ENCODE measurements at regions not wholly inside any gene's neighbourhood (a gene's known extent, or its start where the extent isn't known, plus 50 kb on each side); places are given as distances from the start of the nearest gene placed in this dataset.

- WGBS = 93% methylated on average over 11 of the region's 11 CpGs
- Histone ChIP-seq H3K4me1 (ENCODE audit: control insufficient read depth, insufficient read depth, low read length) (no peaks in the 10 kb centered on the region), H3K27me3 (ENCODE audit: control insufficient read depth, insufficient read depth) (no peaks in the 10 kb centered on the region), H3K27ac (ENCODE audit: low read length) (no peak overlapping the region), H3K9me3 (ENCODE audit: control insufficient read depth, low read length) (no peaks in the 10 kb centered on the region), H3K4me3 (ENCODE audit: low read length) (no peak overlapping the region)
- intact Hi-C loops (cut with DNase I) = no loop called here
- DNase-seq (no peak), ATAC-seq (no peak)
Observed at GRCh38 chr16:49081086-49081485, 200.6 kb downstream of the CBLN1 start.

GRCh38 chr16:49078571-49078970 is 203.1 kb downstream of the CBLN1 start:
- no peaks in the 10 kb centered on the region for H3K9me3 ChIP-seq (ENCODE audit: control insufficient read depth, low read length)
- no peak overlapping the region for H3K27ac ChIP-seq (ENCODE audit: low read length)
- H3K27me3 ChIP-seq (ENCODE audit: control insufficient read depth, insufficient read depth) = no peaks in the 10 kb centered on the region
- 81% methylated on average over 7 of the region's 7 CpGs for WGBS
- DNase-seq = no peak
- no peaks in the 10 kb centered on the region for H3K4me1 ChIP-seq (ENCODE audit: control insufficient read depth, insufficient read depth, low read length)
- intact Hi-C loops (cut with DNase I) = no loop called here
- ATAC-seq = no peak
- H3K4me3 ChIP-seq (ENCODE audit: low read length) = no peak overlapping the region

- ATAC-seq (no peak), DNase-seq (no peak)
- intact Hi-C loops (cut with DNase I) = no loop called here
- no peaks in the 10 kb centered on the region for H3K9me3 ChIP-seq (ENCODE audit: control insufficient read depth, low read length)
- 95% methylated on average over 1 of the region's 1 CpG for WGBS
- no peaks in the 10 kb centered on the region for H3K4me1 ChIP-seq (ENCODE audit: control insufficient read depth, insufficient read depth, low read length)
- H3K27me3 ChIP-seq (ENCODE audit: control insufficient read depth, insufficient read depth) = no peaks in the 10 kb centered on the region
- no peak overlapping the region for H3K27ac ChIP-seq (ENCODE audit: low read length)
- no peak overlapping the region for H3K4me3 ChIP-seq (ENCODE audit: low read length)
Observed at GRCh38 chr16:49078104-49078503, 203.5 kb downstream of the CBLN1 start.

GRCh38 chr16:49075709-49076108 is 205.9 kb downstream of the CBLN1 start:
- Histone ChIP-seq H3K4me3 (ENCODE audit: low read length) (no peak overlapping the region), H3K4me1 (ENCODE audit: control insufficient read depth, insufficient read depth, low read length) (no peaks in the 10 kb centered on the region), H3K27ac (ENCODE audit: low read length) (no peak overlapping the region), H3K27me3 (ENCODE audit: control insufficient read depth, insufficient read depth) (no peaks in the 10 kb centered on the region), H3K9me3 (ENCODE audit: control insufficient read depth, low read length) (no peaks in the 10 kb centered on the region)
- ATAC-seq (no peak), DNase-seq (no peak)
- 76% methylated on average over 3 of the region's 3 CpGs for WGBS
- intact Hi-C loops (cut with DNase I) = no loop called here

- Histone ChIP-seq H3K27ac (ENCODE audit: low read length) (no peak overlapping the region), H3K4me3 (ENCODE audit: low read length) (no peak overlapping the region), H3K4me1 (ENCODE audit: control insufficient read depth, insufficient read depth, low read length) (no peaks in the 10 kb centered on the region), H3K9me3 (ENCODE audit: control insufficient read depth, low read length) (no peaks in the 10 kb centered on the region), H3K27me3 (ENCODE audit: control insufficient read depth, insufficient read depth) (no peaks in the 10 kb centered on the region)
- no peak for DNase-seq
- WGBS = 82% methylated on average over 5 of the region's 5 CpGs
- no peak for ATAC-seq
- intact Hi-C loops (cut with DNase I) = no loop called here
Observed at GRCh38 chr16:49068224-49068623, 213.4 kb downstream of the CBLN1 start.

GRCh38 chr16:49067776-49068175 is 213.9 kb downstream of the CBLN1 start:
- no peaks in the 10 kb centered on the region for H3K27me3 ChIP-seq (ENCODE audit: control insufficient read depth, insufficient read depth)
- no peak overlapping the region for H3K27ac ChIP-seq (ENCODE audit: low read length)
- no peak for DNase-seq
- WGBS = 70% methylated on average over 4 of the region's 4 CpGs
- H3K4me3 ChIP-seq (ENCODE audit: low read length) = no peak overlapping the region
- no peaks in the 10 kb centered on the region for H3K9me3 ChIP-seq (ENCODE audit: control insufficient read depth, low read length)
- peak in 1 of 2 donors; percentile 40 for ATAC-seq
- intact Hi-C loops (cut with DNase I) = no loop called here
- H3K4me1 ChIP-seq (ENCODE audit: control insufficient read depth, insufficient read depth, low read length) = no peaks in the 10 kb centered on the region

- Histone ChIP-seq H3K4me1 (ENCODE audit: control insufficient read depth, insufficient read depth, low read length) (no peaks in the 10 kb centered on the region), H3K4me3 (ENCODE audit: low read length) (no peak overlapping the region), H3K27me3 (ENCODE audit: control insufficient read depth, insufficient read depth) (no peaks in the 10 kb centered on the region), H3K9me3 (ENCODE audit: control insufficient read depth, low read length) (no peaks in the 10 kb centered on the region), H3K27ac (ENCODE audit: low read length) (no peak overlapping the region)
- intact Hi-C loops (cut with DNase I) = no loop called here
- peak in 1 of 2 donors; percentile 78 for ATAC-seq
- no peak for DNase-seq
- 58% methylated on average over 3 of the region's 3 CpGs for WGBS
Observed at GRCh38 chr16:49061137-49061714, 220.4 kb downstream of the CBLN1 start.

GRCh38 chr16:49060728-49061127 is 220.9 kb downstream of the CBLN1 start:
- no peak for ATAC-seq
- no peak overlapping the region for H3K27ac ChIP-seq (ENCODE audit: low read length)
- no peaks in the 10 kb centered on the region for H3K4me1 ChIP-seq (ENCODE audit: control insufficient read depth, insufficient read depth, low read length)
- no peaks in the 10 kb centered on the region for H3K27me3 ChIP-seq (ENCODE audit: control insufficient read depth, insufficient read depth)
- H3K9me3 ChIP-seq (ENCODE audit: control insufficient read depth, low read length) = no peaks in the 10 kb centered on the region
- intact Hi-C loops (cut with DNase I) = no loop called here
- no peak for DNase-seq
- no peak overlapping the region for H3K4me3 ChIP-seq (ENCODE audit: low read length)
- WGBS = 33% methylated on average over 2 of the region's 2 CpGs

- Histone ChIP-seq H3K27ac (ENCODE audit: low read length) (no peak overlapping the region), H3K4me3 (ENCODE audit: low read length) (no peak overlapping the region), H3K4me1 (ENCODE audit: control insufficient read depth, insufficient read depth, low read length) (no peaks in the 10 kb centered on the region), H3K9me3 (ENCODE audit: control insufficient read depth, low read length) (no peaks in the 10 kb centered on the region), H3K27me3 (ENCODE audit: control insufficient read depth, insufficient read depth) (no peaks in the 10 kb centered on the region)
- intact Hi-C loops (cut with DNase I) = no loop called here
- DNase-seq = no peak
- ATAC-seq = no peak
- whole genome bisulfite sequencing = 88% methylated on average over 2 of the region's 2 CpGs
Observed at GRCh38 chr16:49058382-49058781, 223.3 kb downstream of the CBLN1 start.

- no peak for DNase-seq
- no peaks in the 10 kb centered on the region for H3K27me3 ChIP-seq (ENCODE audit: control insufficient read depth, insufficient read depth)
- H3K4me3 ChIP-seq (ENCODE audit: low read length) = no peak overlapping the region
- intact Hi-C loops (cut with DNase I) = no loop called here
- H3K4me1 ChIP-seq (ENCODE audit: control insufficient read depth, insufficient read depth, low read length) = no peaks in the 10 kb centered on the region
- no peak overlapping the region for H3K27ac ChIP-seq (ENCODE audit: low read length)
- ATAC-seq = no peak
- no peaks in the 10 kb centered on the region for H3K9me3 ChIP-seq (ENCODE audit: control insufficient read depth, low read length)
- 61% methylated on average over 4 of the region's 4 CpGs for WGBS
Observed at GRCh38 chr16:49057936-49058335, 223.7 kb downstream of the CBLN1 start.

GRCh38 chr16:49057391-49057790 is 224.2 kb downstream of the CBLN1 start:
- 67% methylated on average over 2 of the region's 2 CpGs for WGBS

GRCh38 chr16:49056546-49056945 is 225.1 kb downstream of the CBLN1 start:
- no peaks in the 10 kb centered on the region for H3K27me3 ChIP-seq (ENCODE audit: control insufficient read depth, insufficient read depth)
- no peaks in the 10 kb centered on the region for H3K4me1 ChIP-seq (ENCODE audit: control insufficient read depth, insufficient read depth, low read length)
- H3K27ac ChIP-seq (ENCODE audit: low read length) = no peak overlapping the region
- H3K4me3 ChIP-seq (ENCODE audit: low read length) = no peak overlapping the region
- 78% methylated on average over 5 of the region's 5 CpGs for WGBS
- ATAC-seq (no peak), DNase-seq (no peak)
- H3K9me3 ChIP-seq (ENCODE audit: control insufficient read depth, low read length) = no peaks in the 10 kb centered on the region
- intact Hi-C loops (cut with DNase I) = no loop called here

More at GRCh38 chr16:49057391-49057790, 224.2 kb downstream of the CBLN1 start:
- ATAC-seq (no peak), DNase-seq (no peak)
- Histone ChIP-seq H3K9me3 (ENCODE audit: control insufficient read depth, low read length) (no peaks in the 10 kb centered on the region), H3K27me3 (ENCODE audit: control insufficient read depth, insufficient read depth) (no peaks in the 10 kb centered on the region), H3K27ac (ENCODE audit: low read length) (no peak overlapping the region), H3K4me3 (ENCODE audit: low read length) (no peak overlapping the region), H3K4me1 (ENCODE audit: control insufficient read depth, insufficient read depth, low read length) (no peaks in the 10 kb centered on the region)
- intact Hi-C loops (cut with DNase I) = no loop called here
